ENCODE measurements at regions not wholly inside any gene's neighbourhood (a gene's known extent, or its start where the extent isn't known, plus 50 kb on each side); places are given as distances from the start of the nearest gene placed in this dataset.

DNA sequence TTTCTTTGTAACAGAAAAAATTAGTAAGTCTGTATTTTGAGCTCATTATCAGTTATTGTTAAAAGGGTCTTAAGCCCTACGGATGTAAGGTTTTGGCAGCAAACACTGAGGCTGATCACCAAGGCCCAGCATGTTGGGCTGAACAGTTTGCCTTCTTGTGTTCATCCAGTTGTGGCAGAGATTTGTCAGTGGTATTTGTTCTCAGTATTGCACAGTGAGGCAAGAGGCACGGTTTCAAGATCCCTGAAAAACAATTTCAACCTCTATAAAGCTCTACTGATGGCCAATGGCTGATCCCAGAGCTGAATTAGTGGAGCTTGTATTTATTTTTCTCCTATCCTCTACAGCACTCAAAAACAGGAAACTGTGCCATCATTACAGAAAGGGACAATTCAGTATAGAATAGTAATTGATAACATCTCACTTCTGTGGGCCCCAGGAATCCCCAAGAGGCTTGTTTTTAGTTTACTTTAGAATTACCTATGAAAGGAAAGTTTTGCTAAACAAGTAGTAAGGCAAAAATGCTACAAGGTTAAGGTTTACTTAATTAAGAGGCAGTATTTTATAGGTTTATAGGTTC lies 191.8 kb upstream of the RAB4A start (continued):
- TF ChIP-seq, protein P1, sequence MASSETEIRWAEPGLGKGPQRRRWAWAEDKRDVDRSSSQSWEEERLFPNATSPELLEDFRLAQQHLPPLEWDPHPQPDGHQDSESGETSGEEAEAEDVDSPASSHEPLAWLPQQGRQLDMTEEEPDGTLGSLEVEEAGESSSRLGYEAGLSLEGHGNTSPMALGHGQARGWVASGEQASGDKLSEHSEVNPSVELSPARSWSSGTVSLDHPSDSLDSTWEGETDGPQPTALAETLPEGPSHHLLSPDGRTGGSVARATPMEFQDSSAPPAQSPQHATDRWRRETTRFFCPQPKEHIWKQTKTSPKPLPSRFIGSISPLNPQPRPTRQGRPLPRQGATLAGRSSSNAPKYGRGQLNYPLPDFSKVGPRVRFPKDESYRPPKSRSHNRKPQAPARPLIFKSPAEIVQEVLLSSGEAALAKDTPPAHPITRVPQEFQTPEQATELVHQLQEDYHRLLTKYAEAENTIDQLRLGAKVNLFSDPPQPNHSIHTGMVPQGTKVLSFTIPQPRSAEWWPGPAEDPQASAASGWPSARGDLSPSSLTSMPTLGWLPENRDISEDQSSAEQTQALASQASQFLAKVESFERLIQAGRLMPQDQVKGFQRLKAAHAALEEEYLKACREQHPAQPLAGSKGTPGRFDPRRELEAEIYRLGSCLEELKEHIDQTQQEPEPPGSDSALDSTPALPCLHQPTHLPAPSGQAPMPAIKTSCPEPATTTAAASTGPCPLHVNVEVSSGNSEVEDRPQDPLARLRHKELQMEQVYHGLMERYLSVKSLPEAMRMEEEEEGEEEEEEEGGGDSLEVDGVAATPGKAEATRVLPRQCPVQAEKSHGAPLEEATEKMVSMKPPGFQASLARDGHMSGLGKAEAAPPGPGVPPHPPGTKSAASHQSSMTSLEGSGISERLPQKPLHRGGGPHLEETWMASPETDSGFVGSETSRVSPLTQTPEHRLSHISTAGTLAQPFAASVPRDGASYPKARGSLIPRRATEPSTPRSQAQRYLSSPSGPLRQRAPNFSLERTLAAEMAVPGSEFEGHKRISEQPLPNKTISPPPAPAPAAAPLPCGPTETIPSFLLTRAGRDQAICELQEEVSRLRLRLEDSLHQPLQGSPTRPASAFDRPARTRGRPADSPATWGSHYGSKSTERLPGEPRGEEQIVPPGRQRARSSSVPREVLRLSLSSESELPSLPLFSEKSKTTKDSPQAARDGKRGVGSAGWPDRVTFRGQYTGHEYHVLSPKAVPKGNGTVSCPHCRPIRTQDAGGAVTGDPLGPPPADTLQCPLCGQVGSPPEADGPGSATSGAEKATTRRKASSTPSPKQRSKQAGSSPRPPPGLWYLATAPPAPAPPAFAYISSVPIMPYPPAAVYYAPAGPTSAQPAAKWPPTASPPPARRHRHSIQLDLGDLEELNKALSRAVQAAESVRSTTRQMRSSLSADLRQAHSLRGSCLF (CRISPR knock-in tag; IDR thresholded peaks at IDR 0.05; ENCODE audit: borderline replicate concordance): no peak
- TF ChIP-seq BRD4 (CRISPR knock-in tag; IDR thresholded peaks at IDR 0.05) (no peak), ZEB1 (IDR thresholded peaks at IDR 0.05; ENCODE audit: insufficient replicate concordance, low read depth) (no peak), NFRKB (IDR thresholded peaks at IDR 0.05) (no peak), U2AF2 (IDR thresholded peaks at IDR 0.05; ENCODE audit: low read depth, low read length) (no peak), ZBTB38 (CRISPR knock-in tag; IDR thresholded peaks at IDR 0.05) (no peak), ZNF746 (CRISPR knock-in tag; IDR thresholded peaks at IDR 0.05) (no peak), GFI1 (CRISPR knock-in tag; IDR thresholded peaks at IDR 0.05; ENCODE audit: borderline replicate concordance) (no peak)

DNA sequence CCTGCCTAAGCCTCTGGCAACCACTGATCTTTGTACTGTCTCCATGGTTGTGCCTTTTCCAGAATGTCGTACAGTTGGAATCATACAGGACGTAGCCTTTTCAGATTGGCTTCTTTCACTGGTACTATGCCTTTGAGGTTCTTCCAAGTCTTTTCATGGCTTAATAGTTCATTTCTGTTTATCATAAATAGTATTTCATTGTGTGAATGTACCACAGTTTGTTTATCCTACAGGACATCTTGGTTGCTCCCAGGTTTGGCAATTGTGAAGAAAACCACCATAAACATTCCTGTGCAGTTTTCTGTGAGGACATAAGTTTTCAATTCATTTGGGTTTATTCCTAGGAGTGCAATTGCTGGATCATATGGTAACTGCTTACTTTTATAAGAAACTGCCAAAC lies 190.6 kb upstream of the RAB4A start:
- 70% methylated on average over 2 of the region's 2 CpGs for WGBS (ENCODE audit: low lambda C conversion rate)
- FAIRE-seq (no peak), ATAC-seq (peak; percentile 44; the same call in 2 of the 3 replicates), DNase-seq (ENCODE audit: low spot score) (no peak)
- H3K4me1 ChIP-seq (ENCODE audit: insufficient read depth, low read length): peaks cover 54% of the 10 kb centered on the region
- H3K27ac ChIP-seq (ENCODE audit: extremely low read length, insufficient read depth, low read length): no peak overlapping the region
- POLR2A ChIA-PET: no interaction called here
- H3K27me3 ChIP-seq (ENCODE audit: control insufficient read depth in 1 of 2, insufficient read depth in 2 of 2, low read length in 2 of 2): no peaks in the 10 kb centered on the region
- TF ChIP-seq HNF4A (CRISPR knock-in tag; IDR thresholded peaks at IDR 0.05) (peak; percentile 45), KLF12 (CRISPR knock-in tag; IDR thresholded peaks at IDR 0.05; ENCODE audit: borderline replicate concordance) (no peak)
- TF ChIP-seq, protein P2, sequence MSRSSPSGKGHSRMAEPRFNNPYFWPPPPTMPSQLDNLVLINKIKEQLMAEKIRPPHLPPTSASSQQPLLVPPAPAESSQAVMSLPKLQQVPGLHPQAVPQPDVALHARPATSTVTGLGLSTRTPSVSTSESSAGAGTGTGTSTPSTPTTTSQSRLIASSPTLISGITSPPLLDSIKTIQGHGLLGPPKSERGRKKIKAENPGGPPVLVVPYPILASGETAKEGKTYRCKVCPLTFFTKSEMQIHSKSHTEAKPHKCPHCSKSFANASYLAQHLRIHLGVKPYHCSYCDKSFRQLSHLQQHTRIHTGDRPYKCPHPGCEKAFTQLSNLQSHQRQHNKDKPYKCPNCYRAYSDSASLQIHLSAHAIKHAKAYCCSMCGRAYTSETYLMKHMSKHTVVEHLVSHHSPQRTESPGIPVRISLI (CRISPR knock-in tag; IDR thresholded peaks at IDR 0.05; ENCODE audit: borderline replicate concordance): no peak
- intact Hi-C loops (cut with micrococcal nuclease; ENCODE audit: unreplicated experiment): no loop called here
- no peaks in the 10 kb centered on the region for H4K20me1 ChIP-seq (ENCODE audit: insufficient read depth, low read length)
- CTCF ChIA-PET (ENCODE audit: low intra/inter-chr PET ratio, low total read pairs): no interaction called here
- no peak overlapping the region for H2AFZ ChIP-seq (ENCODE audit: low read length)
- no peak overlapping the region for H3K4me3 ChIP-seq (replicated peaks in 1 of 3; ENCODE audit: insufficient read depth in 1 of 3, low read depth in 2 of 3, low read length in 3 of 3)
- H3K9ac ChIP-seq (ENCODE audit: insufficient read depth, low read depth, low read length): no peak overlapping the region
- no peaks in the 10 kb centered on the region for H3K36me3 ChIP-seq (replicated peaks in 1 of 2; ENCODE audit: control insufficient read depth in 1 of 2, insufficient read depth in 2 of 2, low read length in 2 of 2)
- no peaks in the 10 kb centered on the region for H3K79me2 ChIP-seq (ENCODE audit: insufficient read depth, low read length)
- peaks cover 24% of the 10 kb centered on the region for H3K9me3 ChIP-seq (ENCODE audit: low read length)
- in situ Hi-C loops (cut with HindIII; ENCODE audit: extremely low pct_ligation_motif_present, low pct_unique_long_range_greater_than_20kb): no loop called here
- BruUV-seq (replicated peaks): no TSS peak
- no peak overlapping the region for H3K4me2 ChIP-seq (ENCODE audit: low read depth, low read length)

All from HepG2 (cell line).